Keratinocyte (primary cell): ENCODE measurements at regions not wholly inside any gene's neighbourhood (a gene's known extent, or its start where the extent isn't known, plus 50 kb on each side); places are given as distances from the start of the nearest gene placed in this dataset.

Source experiments
- DNase-seq: peaks from one replicate; pipeline ENCODE4 v3.0.0-alpha.2; 2011; ENCODE audit warnings: low read depth, missing footprints, low spot score
- FAIRE-seq: peaks from 2 replicates; lab custom pipeline; 2011; peaks lifted over from hg19 to GRCh38; lab: Jason Lieb, UNC
- H2AFZ ChIP-seq: 2 replicates; pipeline ENCODE4 v1.6.0; 2012; ENCODE audit warnings: low read length, control low read depth, inconsistent platforms; ENCODE audit not compliant: control insufficient read depth
- H3K27ac ChIP-seq: 2 replicates; pipeline ENCODE4 v1.5.1; 2011; ENCODE audit warnings: low read length; ENCODE audit not compliant: control insufficient read depth, insufficient read depth
- H3K27me3 ChIP-seq: 3 replicates; pipeline ENCODE4 v1.6.0; 2011; ENCODE audit warnings: low read length; ENCODE audit not compliant: control insufficient read depth, insufficient read depth; ENCODE audit errors: extremely low read depth
- H3K36me3 ChIP-seq, 2 experiments: 2 replicates in 1 of 2; 3 replicates in 1 of 2; pipeline ENCODE4 v1.5.1; 2011; ENCODE audit warnings: low read length in 2 of 2, mild to moderate bottlenecking in 1 of 2; ENCODE audit not compliant: control insufficient read depth in 2 of 2, insufficient read depth in 2 of 2; ENCODE audit errors: extremely low read depth in 1 of 2
- H3K4me1 ChIP-seq: 3 replicates; pipeline ENCODE4 v1.5.1; 2011; ENCODE audit warnings: low read length; ENCODE audit not compliant: control insufficient read depth, insufficient read depth; ENCODE audit errors: extremely low read depth
- H3K4me2 ChIP-seq: 3 replicates; pipeline ENCODE4 v1.6.0; 2011; ENCODE audit warnings: low read depth, low read length; ENCODE audit not compliant: control insufficient read depth, insufficient read depth; ENCODE audit errors: extremely low read depth
- H3K4me3 ChIP-seq, 3 experiments: fragments of 200-600 bp in 1 of 3; sonication (generic) in 1 of 3; 2 replicates in 2 of 3; 3 replicates in 1 of 3; pipeline ENCODE4 v1.5.1; 2011 to 2016; ENCODE audit warnings: low read length in 3 of 3, mild to moderate bottlenecking in 3 of 3, control low read depth in 2 of 3, inconsistent platforms in 1 of 3, low read depth in 1 of 3, mixed read lengths in 1 of 3, mixed run types in 1 of 3, moderate library complexity in 1 of 3; ENCODE audit not compliant: control insufficient read depth in 2 of 3, insufficient read depth in 2 of 3; ENCODE audit errors: extremely low read depth in 1 of 3
- H3K79me2 ChIP-seq: 2 replicates; pipeline ENCODE4 v1.6.0; 2012; ENCODE audit warnings: low read length; ENCODE audit not compliant: control insufficient read depth, insufficient read depth
- H3K9ac ChIP-seq: 3 replicates; pipeline ENCODE4 v1.6.0; 2011; ENCODE audit warnings: low read length; ENCODE audit not compliant: control insufficient read depth, insufficient read depth; ENCODE audit errors: extremely low read depth
- H3K9me1 ChIP-seq: 3 replicates; pipeline ENCODE4 v1.6.0; 2011; ENCODE audit warnings: low read length; ENCODE audit not compliant: control insufficient read depth, insufficient read depth; ENCODE audit errors: extremely low read depth
- H3K9me3 ChIP-seq: 2 replicates; pipeline ENCODE4 v1.5.1; 2012; ENCODE audit warnings: low read depth, low read length; ENCODE audit not compliant: control insufficient read depth
- H4K20me1 ChIP-seq: 3 replicates; pipeline ENCODE4 v1.6.0; 2011; ENCODE audit warnings: low read length; ENCODE audit not compliant: control insufficient read depth, insufficient read depth; ENCODE audit errors: extremely low read depth
- CTCF ChIP-seq, 3 experiments: IDR thresholded peaks in 1 of 3; conservative IDR thresholded peaks in 1 of 3; optimal IDR thresholded peaks in 1 of 3; 2 replicates in 2 of 3; 3 replicates in 1 of 3; pipeline versions ENCODE3 to v1.5.1; 2011; ENCODE audit warnings: low read length in 3 of 3, mild to moderate bottlenecking in 3 of 3, moderate library complexity in 2 of 3, control low read depth in 1 of 3, inconsistent platforms in 1 of 3; ENCODE audit not compliant: insufficient read depth in 2 of 3; ENCODE audit errors: extremely low read depth in 1 of 3
- EZH2 ChIP-seq: IDR thresholded peaks from one replicate; pipeline ENCODE4 v1.6.1; 2012; ENCODE audit warnings: inconsistent platforms, mild to moderate bottlenecking, low read length, moderate library complexity
- dilution Hi-C: fragments of 300-500 bp; cut with MboI; formaldehyde crosslinking; loops from one replicate; pipeline ENCODE4 v1.7.0; 2020; ENCODE audit warnings: low sequenced_read_pairs; ENCODE audit not compliant: extremely low pct_ligation_motif_present

GRCh38 chr5:30956251-30956650, 237.2 kb upstream of the CDH6 start:
- TF ChIP-seq EZH2: no peak
- no peak for FAIRE-seq
- dilution Hi-C loops: no loop called here
- H3K27me3 ChIP-seq: no peaks in the 10 kb centered on the region
- no peaks in the 10 kb centered on the region for H3K36me3 ChIP-seq
- H4K20me1 ChIP-seq: no peaks in the 10 kb centered on the region
- H3K9me1 ChIP-seq: no peaks in the 10 kb centered on the region
- H3K4me2 ChIP-seq: no peak overlapping the region
- H3K79me2 ChIP-seq: no peaks in the 10 kb centered on the region
- no peak for DNase-seq
- H3K9ac ChIP-seq: no peak overlapping the region
- H3K4me1 ChIP-seq: no peaks in the 10 kb centered on the region
- no peak overlapping the region for H2AFZ ChIP-seq
- no peak overlapping the region for H3K4me3 ChIP-seq
- peaks cover 2% of the 10 kb centered on the region for H3K9me3 ChIP-seq
- H3K27ac ChIP-seq: no peak overlapping the region

- no peaks in the 10 kb centered on the region for H3K27me3 ChIP-seq
- no peaks in the 10 kb centered on the region for H4K20me1 ChIP-seq
- H3K36me3 ChIP-seq: no peaks in the 10 kb centered on the region
- H3K79me2 ChIP-seq: no peaks in the 10 kb centered on the region
- TF ChIP-seq EZH2: no peak
- no peak for TF ChIP-seq CTCF (optimal IDR thresholded peaks at IDR 0.05 in 1 of 3, IDR thresholded peaks at IDR 0.05 in 1 of 3, conservative IDR thresholded peaks at IDR 0.05 in 1 of 3; ENCODE audit: extremely low read depth in 1 of 3, insufficient read depth in 2 of 3, low read length in 3 of 3)
- H3K4me3 ChIP-seq: no peak overlapping the region
- DNase-seq (no peak), FAIRE-seq (no peak)
- dilution Hi-C loops: no loop called here
- H3K27ac ChIP-seq: no peak overlapping the region
- H3K9me1 ChIP-seq: no peaks in the 10 kb centered on the region
- H3K4me1 ChIP-seq: no peaks in the 10 kb centered on the region
- H3K9me3 ChIP-seq: no peaks in the 10 kb centered on the region
- no peak overlapping the region for H2AFZ ChIP-seq
- H3K9ac ChIP-seq: no peak overlapping the region
- H3K4me2 ChIP-seq: no peak overlapping the region
Observed at GRCh38 chr5:30937070-30937469, 256.4 kb upstream of the CDH6 start.

- FAIRE-seq (no peak), DNase-seq (no peak)
- Histone ChIP-seq H3K4me3 (no peak overlapping the region), H3K4me1 (no peaks in the 10 kb centered on the region), H3K9ac (no peak overlapping the region), H2AFZ (no peak overlapping the region), H3K79me2 (no peaks in the 10 kb centered on the region), H3K27ac (no peak overlapping the region), H3K27me3 (no peaks in the 10 kb centered on the region), H4K20me1 (no peaks in the 10 kb centered on the region), H3K36me3 (no peaks in the 10 kb centered on the region), H3K9me1 (no peaks in the 10 kb centered on the region), H3K4me2 (no peak overlapping the region), H3K9me3 (no peaks in the 10 kb centered on the region)
- TF ChIP-seq EZH2 (no peak), CTCF (optimal IDR thresholded peaks at IDR 0.05 in 1 of 3, IDR thresholded peaks at IDR 0.05 in 1 of 3, conservative IDR thresholded peaks at IDR 0.05 in 1 of 3; ENCODE audit: extremely low read depth in 1 of 3, insufficient read depth in 2 of 3, low read length in 3 of 3) (no peak)
- dilution Hi-C loops: no loop called here
Observed at GRCh38 chr5:30933599-30933998, 259.9 kb upstream of the CDH6 start.
